ENCODE measurements at regions not wholly inside any gene's neighbourhood (a gene's known extent, or its start where the extent isn't known, plus 50 kb on each side); places are given as distances from the start of the nearest gene placed in this dataset.

DNA sequence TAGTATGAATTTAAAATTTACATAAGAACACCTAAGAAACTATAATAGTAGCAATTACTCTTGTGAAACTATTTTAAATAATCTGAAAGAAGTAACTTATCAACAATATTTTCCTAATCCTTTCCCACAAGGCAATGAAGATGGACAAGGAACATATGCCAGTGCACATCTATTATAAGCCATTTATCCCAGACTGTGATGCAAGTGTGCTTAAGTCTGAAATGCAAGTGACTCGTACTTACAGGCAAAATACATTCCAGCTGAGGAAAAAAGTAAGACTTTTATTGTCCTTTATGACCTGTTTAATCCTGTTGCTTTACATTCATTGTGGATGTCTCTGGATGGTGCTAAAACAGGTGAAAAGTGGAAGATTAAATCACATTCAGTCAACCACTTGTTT is 709.4 kb downstream of the ZNF385D start:
- Histone ChIP-seq H3F3A (ENCODE audit: insufficient read depth, low read length, poor library complexity, severe bottlenecking) (no peaks in the 10 kb centered on the region), H4K20me1 (ENCODE audit: insufficient read depth) (no peaks in the 10 kb centered on the region), H3K27ac (ENCODE audit: low read length) (no peak overlapping the region), H3K79me2 (replicated peaks; ENCODE audit: insufficient read depth, low read length) (no peaks in the 10 kb centered on the region), H3K9ac (ENCODE audit: low read length) (no peak overlapping the region), H2AFZ (ENCODE audit: low read depth, low read length) (no peak overlapping the region), H3K4me2 (ENCODE audit: low read length) (no peak overlapping the region), H3K36me3 (ENCODE audit: insufficient read depth, low read length) (no peaks in the 10 kb centered on the region), H3K27me3 (ENCODE audit: insufficient read depth, low read depth, low read length) (no peaks in the 10 kb centered on the region), H3K4me3 (ENCODE audit: low read length) (no peak overlapping the region), H3K9me2 (ENCODE audit: insufficient read depth, low read length) (no peaks in the 10 kb centered on the region), H3K9me3 (ENCODE audit: low read length) (no peaks in the 10 kb centered on the region)
- TF ChIP-seq MXI1 (conservative IDR thresholded peaks at IDR 0.05; ENCODE audit: poor library complexity, severe bottlenecking) (no peak), CTCF (IDR thresholded peaks at IDR 0.05; ENCODE audit: poor library complexity, severe bottlenecking) (no peak), EP300 (conservative IDR thresholded peaks at IDR 0.05; ENCODE audit: poor library complexity, severe bottlenecking) (no peak), EZH2 (IDR thresholded peaks at IDR 0.05; ENCODE audit: borderline replicate concordance, insufficient read depth, low read length, poor library complexity, severe bottlenecking) (no peak), TAF1 (IDR thresholded peaks at IDR 0.05; ENCODE audit: low read depth) (no peak), SMC3 (conservative IDR thresholded peaks at IDR 0.05; ENCODE audit: poor library complexity) (no peak), POLR2AphosphoS5 (IDR thresholded peaks at IDR 0.05) (no peak)

DNA sequence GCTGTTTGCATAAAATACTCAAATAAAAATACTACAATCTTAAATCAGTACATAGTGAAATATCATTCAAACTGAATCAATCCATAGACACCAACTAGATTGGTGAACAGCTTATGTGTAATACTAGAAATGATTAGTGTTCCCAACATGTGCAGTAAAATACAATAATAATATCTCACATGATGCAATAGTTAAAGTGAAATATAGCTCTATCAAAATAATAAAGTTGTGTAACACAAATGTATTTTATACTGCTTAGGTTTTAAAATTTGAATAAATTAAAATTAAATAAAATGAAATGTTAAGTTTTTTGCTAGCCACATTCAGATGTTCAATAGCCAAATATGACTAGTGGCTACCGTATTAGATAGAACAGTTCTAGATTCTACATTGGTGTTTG is 714.1 kb downstream of the ZNF385D start:
- no peak overlapping the region for H3K4me3 ChIP-seq (ENCODE audit: low read length)
- no peaks in the 10 kb centered on the region for H3K27me3 ChIP-seq (ENCODE audit: insufficient read depth, low read depth, low read length)
- no peaks in the 10 kb centered on the region for H4K20me1 ChIP-seq (ENCODE audit: insufficient read depth)
- no peak for TF ChIP-seq TAF1 (IDR thresholded peaks at IDR 0.05; ENCODE audit: low read depth)
- TF ChIP-seq RAD21 (conservative IDR thresholded peaks at IDR 0.05): no peak
- no peak for TF ChIP-seq MXI1 (conservative IDR thresholded peaks at IDR 0.05; ENCODE audit: poor library complexity, severe bottlenecking)
- TF ChIP-seq, protein P1, sequence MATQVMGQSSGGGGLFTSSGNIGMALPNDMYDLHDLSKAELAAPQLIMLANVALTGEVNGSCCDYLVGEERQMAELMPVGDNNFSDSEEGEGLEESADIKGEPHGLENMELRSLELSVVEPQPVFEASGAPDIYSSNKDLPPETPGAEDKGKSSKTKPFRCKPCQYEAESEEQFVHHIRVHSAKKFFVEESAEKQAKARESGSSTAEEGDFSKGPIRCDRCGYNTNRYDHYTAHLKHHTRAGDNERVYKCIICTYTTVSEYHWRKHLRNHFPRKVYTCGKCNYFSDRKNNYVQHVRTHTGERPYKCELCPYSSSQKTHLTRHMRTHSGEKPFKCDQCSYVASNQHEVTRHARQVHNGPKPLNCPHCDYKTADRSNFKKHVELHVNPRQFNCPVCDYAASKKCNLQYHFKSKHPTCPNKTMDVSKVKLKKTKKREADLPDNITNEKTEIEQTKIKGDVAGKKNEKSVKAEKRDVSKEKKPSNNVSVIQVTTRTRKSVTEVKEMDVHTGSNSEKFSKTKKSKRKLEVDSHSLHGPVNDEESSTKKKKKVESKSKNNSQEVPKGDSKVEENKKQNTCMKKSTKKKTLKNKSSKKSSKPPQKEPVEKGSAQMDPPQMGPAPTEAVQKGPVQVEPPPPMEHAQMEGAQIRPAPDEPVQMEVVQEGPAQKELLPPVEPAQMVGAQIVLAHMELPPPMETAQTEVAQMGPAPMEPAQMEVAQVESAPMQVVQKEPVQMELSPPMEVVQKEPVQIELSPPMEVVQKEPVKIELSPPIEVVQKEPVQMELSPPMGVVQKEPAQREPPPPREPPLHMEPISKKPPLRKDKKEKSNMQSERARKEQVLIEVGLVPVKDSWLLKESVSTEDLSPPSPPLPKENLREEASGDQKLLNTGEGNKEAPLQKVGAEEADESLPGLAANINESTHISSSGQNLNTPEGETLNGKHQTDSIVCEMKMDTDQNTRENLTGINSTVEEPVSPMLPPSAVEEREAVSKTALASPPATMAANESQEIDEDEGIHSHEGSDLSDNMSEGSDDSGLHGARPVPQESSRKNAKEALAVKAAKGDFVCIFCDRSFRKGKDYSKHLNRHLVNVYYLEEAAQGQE (IDR thresholded peaks at IDR 0.05; ENCODE audit: borderline replicate concordance): no peak
- TF ChIP-seq CTCF (IDR thresholded peaks at IDR 0.05; ENCODE audit: poor library complexity, severe bottlenecking): no peak
- TF ChIP-seq EZH2 (IDR thresholded peaks at IDR 0.05; ENCODE audit: borderline replicate concordance, insufficient read depth, low read length, poor library complexity, severe bottlenecking): no peak
- no peak for TF ChIP-seq EP300 (conservative IDR thresholded peaks at IDR 0.05; ENCODE audit: poor library complexity, severe bottlenecking)
- no peak for TF ChIP-seq SMC3 (conservative IDR thresholded peaks at IDR 0.05; ENCODE audit: poor library complexity)
- no peak for TF ChIP-seq POLR2AphosphoS5 (IDR thresholded peaks at IDR 0.05)
- no peak overlapping the region for H2AFZ ChIP-seq (ENCODE audit: low read depth, low read length)
- H3K36me3 ChIP-seq (ENCODE audit: insufficient read depth, low read length): no peaks in the 10 kb centered on the region
- H3K9me2 ChIP-seq (ENCODE audit: insufficient read depth, low read length): no peaks in the 10 kb centered on the region
- H3F3A ChIP-seq (ENCODE audit: insufficient read depth, low read length, poor library complexity, severe bottlenecking): no peaks in the 10 kb centered on the region
- no peak overlapping the region for H3K9ac ChIP-seq (ENCODE audit: low read length)
- no peaks in the 10 kb centered on the region for H3K79me2 ChIP-seq (replicated peaks; ENCODE audit: insufficient read depth, low read length)
- no peak overlapping the region for H3K27ac ChIP-seq (ENCODE audit: low read length)
- H3K9me3 ChIP-seq (ENCODE audit: low read length): no peaks in the 10 kb centered on the region
- no peak overlapping the region for H3K4me2 ChIP-seq (ENCODE audit: low read length)

All from neural cell (in vitro differentiated cells).